Left renal pelvis (tissue), 4 donors: ENCODE measurements at regions not wholly inside any gene's neighbourhood (a gene's known extent, or its start where the extent isn't known, plus 50 kb on each side); places are given as distances from the start of the nearest gene placed in this dataset.

Source experiments
- DNase-seq, 4 donors: peaks; one replicate each; pipeline ENCODE4 v3.0.0-alpha.2; 2013; ENCODE audit warnings: low read depth in 4 of 4, low spot score in 3 of 4

DNA sequence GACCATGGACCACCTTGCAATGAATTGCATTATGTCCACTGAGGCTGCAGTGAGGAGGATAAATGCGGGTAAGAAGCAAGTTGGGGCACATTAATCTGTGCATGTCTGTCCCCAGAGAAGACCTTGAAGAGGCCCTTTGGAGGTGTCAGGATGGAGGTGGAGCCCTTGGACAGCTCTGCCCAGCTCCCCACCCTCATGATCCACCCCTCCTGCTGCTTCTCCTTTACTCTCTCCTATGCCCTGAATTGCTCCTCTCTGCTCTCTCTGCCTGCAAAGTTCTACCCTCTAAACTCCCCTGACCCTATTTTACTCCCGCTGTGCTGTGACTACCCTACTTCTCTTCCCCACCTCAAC lies 292.4 kb upstream of the USP24 start:
- DNase-seq: no peak

DNA sequence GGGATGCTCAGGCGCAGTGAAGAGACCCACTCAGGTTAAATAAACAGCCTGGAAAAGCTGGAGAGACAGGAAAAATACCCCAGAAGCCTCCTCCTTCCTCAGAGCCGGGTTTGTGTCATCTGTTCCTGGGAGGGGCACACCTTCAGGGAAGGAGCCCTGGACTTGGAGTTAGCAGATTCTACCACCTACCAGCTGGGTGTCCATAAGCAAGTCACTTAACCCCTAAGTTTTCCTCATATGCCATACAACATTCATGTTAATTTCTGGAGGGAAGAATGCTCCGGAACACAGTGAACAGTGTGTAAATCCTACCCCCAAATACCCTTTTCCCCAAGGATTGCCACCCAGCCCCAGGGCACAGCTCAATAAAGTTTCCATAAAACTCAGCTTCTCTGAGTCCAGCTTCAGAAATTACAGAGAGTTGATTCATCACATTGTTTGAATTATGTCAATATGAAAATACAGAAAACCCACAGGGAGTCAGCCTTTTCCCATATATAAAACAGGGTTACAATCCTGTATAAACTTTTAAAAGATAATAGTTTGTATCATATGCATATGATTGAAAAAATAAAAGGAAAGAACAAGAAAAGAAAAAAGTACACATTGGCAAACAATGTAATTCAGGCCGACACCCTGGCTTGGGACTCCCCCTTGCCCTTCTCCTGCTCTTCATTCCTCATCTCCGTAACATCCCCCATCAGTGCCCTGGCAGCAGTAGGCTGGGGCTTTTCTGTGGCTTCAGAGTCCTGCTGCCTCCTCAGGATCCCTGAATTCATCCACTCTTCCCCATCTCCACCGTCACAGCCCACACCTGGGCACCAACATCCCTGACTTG lies 291.8 kb upstream of the USP24 start:
- DNase-seq: no peak

DNA sequence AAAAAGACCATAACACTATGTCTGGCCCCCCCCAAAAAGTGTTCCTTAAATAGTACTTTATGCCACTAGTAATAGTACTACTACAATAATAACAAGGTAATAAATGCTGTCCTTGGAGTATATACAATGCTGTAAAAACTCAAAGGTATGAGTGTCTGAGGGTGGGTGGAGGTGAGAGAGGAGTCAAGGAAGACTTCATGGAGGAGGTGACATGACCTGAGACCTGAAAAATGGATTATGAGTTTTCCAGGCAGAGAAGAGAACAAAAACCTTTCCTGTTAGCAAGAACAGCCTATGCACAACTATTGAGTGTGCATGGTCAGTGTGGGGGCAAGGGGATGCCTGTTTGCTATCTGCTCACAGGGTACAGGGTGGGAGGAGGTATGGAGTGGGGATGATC lies 290.2 kb upstream of the USP24 start:
- DNase-seq: no peak

GRCh38 chr1:55504306-55504731 lies 289.2 kb upstream of the USP24 start:
- DNase-seq: no peak

DNA sequence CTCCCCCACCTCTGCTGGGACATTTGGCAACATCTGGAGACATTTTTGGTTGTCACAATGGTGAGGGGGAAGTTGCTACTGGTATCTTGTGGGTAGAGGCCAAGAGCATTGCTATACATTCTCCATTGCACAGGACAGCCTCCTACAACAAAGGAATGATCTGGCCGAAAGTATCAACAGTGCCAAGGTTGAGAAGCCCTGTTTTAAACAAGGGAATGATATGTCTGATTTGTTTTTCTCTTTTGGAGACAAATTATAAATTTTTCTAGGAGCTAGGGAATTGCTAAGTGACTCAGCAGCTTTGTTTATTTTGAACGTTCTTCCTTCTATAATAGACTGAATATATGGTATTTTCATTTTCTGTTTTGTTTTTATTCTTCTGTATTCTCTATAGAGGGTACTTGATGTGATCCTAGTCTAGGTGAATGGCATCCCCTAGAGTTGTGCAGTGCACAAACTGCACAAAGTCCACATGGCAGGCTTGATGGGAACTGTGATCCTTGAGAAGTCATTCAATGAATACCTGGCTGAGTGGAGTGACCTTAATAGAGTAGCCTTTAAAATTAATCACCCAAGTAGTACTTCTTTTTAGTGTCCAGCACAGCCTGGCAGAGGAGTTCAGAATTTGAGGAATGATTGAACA lies 288.6 kb upstream of the USP24 start:
- DNase-seq: no peak

- DNase-seq: no peak
Measured at GRCh38 chr1:55500601-55501000, 285.4 kb upstream of the USP24 start.

GRCh38 chr1:55490547-55490946 lies 275.4 kb upstream of the USP24 start:
- DNase-seq: no peak

DNA sequence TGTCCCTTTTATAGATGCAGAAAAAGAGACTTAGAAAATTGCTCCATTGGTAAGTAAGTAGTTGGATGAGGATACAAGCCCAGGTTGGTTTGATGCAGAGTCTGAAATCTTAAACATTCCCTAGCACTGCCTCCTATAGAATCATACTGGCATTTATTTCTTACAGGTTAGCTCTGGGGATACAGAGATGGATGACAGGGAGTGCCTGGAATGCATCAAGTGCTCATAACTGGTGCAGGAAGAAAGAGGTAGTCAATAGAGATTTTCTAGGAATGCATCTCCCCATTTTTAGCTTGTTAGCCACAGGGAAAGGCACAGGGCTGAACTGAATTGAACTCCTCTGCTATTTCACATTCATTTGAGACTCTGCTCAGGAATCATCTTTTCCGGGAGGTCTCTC lies 269.0 kb upstream of the USP24 start:
- no peak for DNase-seq

- DNase-seq: no peak
Measured at GRCh38 chr1:55483523-55483922, 268.4 kb upstream of the USP24 start.

DNA sequence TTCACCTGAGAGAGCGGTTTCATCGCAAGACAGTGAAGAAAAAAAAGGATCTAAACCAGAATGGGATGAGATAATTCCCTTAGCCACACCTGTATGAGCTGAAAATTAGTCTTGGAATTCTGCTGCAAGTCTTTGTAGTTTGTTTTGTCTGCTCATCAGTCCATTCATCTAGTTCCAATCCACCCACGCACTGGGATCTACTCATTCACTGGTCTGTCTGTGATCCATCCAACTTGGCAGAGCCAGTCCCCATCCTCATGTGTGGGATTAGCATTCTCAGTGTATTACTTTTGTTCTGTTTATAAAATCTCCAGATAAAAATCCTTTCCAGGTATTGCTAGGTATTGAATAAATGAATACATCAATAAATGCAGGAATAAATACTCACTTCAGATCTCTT lies 266.5 kb upstream of the USP24 start:
- no peak for DNase-seq

GRCh38 chr1:55480029-55480795 lies 265.0 kb upstream of the USP24 start:
- no peak for DNase-seq

- DNase-seq: no peak
Measured at GRCh38 chr1:55478742-55479141, 263.6 kb upstream of the USP24 start.

GRCh38 chr1:55477953-55478352 lies 262.8 kb upstream of the USP24 start:
- no peak for DNase-seq

DNA sequence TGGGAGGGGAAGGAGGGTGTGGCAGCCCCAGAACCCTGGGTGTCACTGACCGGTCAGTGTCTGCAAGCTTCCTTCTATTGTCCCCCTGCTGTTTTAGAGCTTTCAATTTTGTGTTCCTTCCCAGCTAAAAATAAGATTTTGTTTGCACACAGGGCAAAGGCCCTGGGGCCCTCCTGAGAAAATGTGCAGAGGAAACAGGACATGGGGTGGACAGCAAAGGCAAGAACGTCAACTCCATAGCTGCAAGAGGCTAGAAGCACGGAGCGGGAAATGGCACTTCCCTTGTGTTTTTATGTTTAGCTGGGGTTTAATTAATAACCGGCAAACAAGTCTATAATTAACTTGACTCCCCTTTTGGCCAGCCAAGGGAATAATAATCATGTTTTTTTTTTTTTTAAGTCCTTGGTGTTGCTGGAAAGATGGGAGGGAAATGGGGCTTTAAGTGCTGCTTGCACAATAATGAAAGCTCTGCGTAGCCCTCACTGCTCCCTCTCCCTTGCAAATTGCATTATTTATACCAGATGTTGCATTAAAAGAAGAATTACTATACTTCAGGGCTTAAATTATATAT lies 261.4 kb upstream of the USP24 start:
- DNase-seq: peak in 3 of 4 donors; percentile 49 to 64 (median 59)

GRCh38 chr1:55474168-55474786 lies 259.1 kb upstream of the USP24 start:
- no peak for DNase-seq

GRCh38 chr1:55473661-55474060 lies 258.5 kb upstream of the USP24 start:
- no peak for DNase-seq

DNA sequence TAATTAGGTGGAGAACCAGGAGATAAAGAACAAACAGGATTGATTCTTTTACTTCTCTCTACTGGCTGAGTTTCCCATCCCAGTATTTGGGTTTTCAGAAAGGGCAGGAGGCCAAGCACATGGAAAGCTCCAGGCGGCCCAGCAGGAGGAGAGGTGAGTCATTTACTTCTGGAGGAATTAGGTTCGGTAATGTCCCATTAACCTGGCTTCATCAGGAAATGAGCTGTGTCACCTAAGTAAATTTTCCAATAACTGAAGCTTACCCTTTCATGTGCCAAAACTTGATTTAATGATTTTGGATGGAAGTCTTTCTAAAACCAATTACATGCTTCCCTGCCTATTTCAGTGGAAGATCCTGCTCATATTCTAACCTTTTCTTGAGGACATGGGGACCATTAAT lies 257.6 kb upstream of the USP24 start:
- no peak for DNase-seq

- DNase-seq: no peak
Measured at GRCh38 chr1:55472115-55472514, 257.0 kb upstream of the USP24 start.

- no peak for DNase-seq
Measured at GRCh38 chr1:55468142-55468795, 253.1 kb upstream of the USP24 start.

- DNase-seq: no peak
Measured at GRCh38 chr1:55466921-55467320, 251.8 kb upstream of the USP24 start.
